ENCODE measurements at regions not wholly inside any gene's neighbourhood (a gene's known extent, or its start where the extent isn't known, plus 50 kb on each side); places are given as distances from the start of the nearest gene placed in this dataset.

DNA sequence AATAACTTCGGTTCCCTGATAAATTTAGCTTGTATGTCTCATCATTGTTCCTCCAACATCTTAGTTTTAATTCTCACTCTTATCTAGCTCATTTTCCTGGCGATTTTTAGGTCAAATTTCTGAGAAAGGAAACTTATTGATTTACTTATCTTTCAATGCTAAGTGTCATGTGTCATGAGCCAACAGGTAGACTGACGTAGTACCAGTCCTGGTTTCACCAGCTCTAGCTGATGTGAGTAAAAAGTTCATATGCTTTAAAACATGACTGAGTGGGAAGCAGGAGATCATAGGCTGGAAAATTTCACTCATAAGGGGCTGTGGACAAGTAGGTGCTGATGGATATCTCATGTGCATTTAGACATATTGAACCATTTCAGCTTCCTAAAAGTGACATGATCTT lies 441.7 kb upstream of the NR3C2 start:
- Histone ChIP-seq H3K36me3 (ENCODE audit: control insufficient read depth in 2 of 2, insufficient read depth in 2 of 2, low read length in 1 of 2) (no peaks in the 10 kb centered on the region), H3K9ac (ENCODE audit: control insufficient read depth, insufficient read depth, low read length) (no peak overlapping the region), H3K27ac (ENCODE audit: control insufficient read depth, insufficient read depth) (no peak overlapping the region), H3K4me1 (ENCODE audit: control insufficient read depth, insufficient read depth, low read length) (no peaks in the 10 kb centered on the region), H2AFZ (ENCODE audit: control insufficient read depth, low read depth, low read length) (no peak overlapping the region), H4K20me1 (ENCODE audit: control insufficient read depth, insufficient read depth) (no peaks in the 10 kb centered on the region), H3K4me2 (ENCODE audit: control insufficient read depth, insufficient read depth) (no peak overlapping the region), H3K4me3 (no peak overlapping the region), H3K9me3 (replicated peaks; ENCODE audit: control insufficient read depth, insufficient read depth, low read length) (no peaks in the 10 kb centered on the region), H3K27me3 (replicated peaks in 1 of 2; ENCODE audit: control insufficient read depth in 2 of 2, insufficient read depth in 2 of 2, low read length in 1 of 2) (no peaks in the 10 kb centered on the region), H3K79me2 (ENCODE audit: control insufficient read depth, insufficient read depth, low read length) (no peaks in the 10 kb centered on the region)
- CTCF ChIA-PET: no interaction called here
- FAIRE-seq (no peak), ATAC-seq (no peak), DNase-seq (ENCODE audit: low read depth, low spot score) (no peak)
- BruUV-seq (replicated peaks): no TSS peak
- POLR2A ChIA-PET: no interaction called here
- in situ Hi-C loops (cut with MboI): no loop called here
- intact Hi-C loops (cut with micrococcal nuclease; ENCODE audit: unreplicated experiment): no loop called here
- TF ChIP-seq, protein P1, sequence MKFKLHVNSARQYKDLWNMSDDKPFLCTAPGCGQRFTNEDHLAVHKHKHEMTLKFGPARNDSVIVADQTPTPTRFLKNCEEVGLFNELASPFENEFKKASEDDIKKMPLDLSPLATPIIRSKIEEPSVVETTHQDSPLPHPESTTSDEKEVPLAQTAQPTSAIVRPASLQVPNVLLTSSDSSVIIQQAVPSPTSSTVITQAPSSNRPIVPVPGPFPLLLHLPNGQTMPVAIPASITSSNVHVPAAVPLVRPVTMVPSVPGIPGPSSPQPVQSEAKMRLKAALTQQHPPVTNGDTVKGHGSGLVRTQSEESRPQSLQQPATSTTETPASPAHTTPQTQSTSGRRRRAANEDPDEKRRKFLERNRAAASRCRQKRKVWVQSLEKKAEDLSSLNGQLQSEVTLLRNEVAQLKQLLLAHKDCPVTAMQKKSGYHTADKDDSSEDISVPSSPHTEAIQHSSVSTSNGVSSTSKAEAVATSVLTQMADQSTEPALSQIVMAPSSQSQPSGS (IDR thresholded peaks at IDR 0.05; ENCODE audit: low read length): no peak
- no peak for TF ChIP-seq YBX1 (IDR thresholded peaks at IDR 0.05)
- no peak for TF ChIP-seq KDM1A (IDR thresholded peaks at IDR 0.05; ENCODE audit: borderline replicate concordance)
- no peak for TF ChIP-seq CHD2 (IDR thresholded peaks at IDR 0.05; ENCODE audit: borderline replicate concordance, low read depth, low read length)
- TF ChIP-seq SRF (IDR thresholded peaks at IDR 0.05; ENCODE audit: low read depth in 2 of 2, low read length in 2 of 2): no peak
- no peak for TF ChIP-seq TCF3 (IDR thresholded peaks at IDR 0.05; ENCODE audit: borderline replicate concordance, insufficient read depth, low read depth, low read length)
- TF ChIP-seq POLR2AphosphoS2 (IDR thresholded peaks at IDR 0.05; ENCODE audit: low read depth, low read length): no peak
- no peak for TF ChIP-seq IKZF2 (IDR thresholded peaks at IDR 0.05)
- TF ChIP-seq, protein P2, sequence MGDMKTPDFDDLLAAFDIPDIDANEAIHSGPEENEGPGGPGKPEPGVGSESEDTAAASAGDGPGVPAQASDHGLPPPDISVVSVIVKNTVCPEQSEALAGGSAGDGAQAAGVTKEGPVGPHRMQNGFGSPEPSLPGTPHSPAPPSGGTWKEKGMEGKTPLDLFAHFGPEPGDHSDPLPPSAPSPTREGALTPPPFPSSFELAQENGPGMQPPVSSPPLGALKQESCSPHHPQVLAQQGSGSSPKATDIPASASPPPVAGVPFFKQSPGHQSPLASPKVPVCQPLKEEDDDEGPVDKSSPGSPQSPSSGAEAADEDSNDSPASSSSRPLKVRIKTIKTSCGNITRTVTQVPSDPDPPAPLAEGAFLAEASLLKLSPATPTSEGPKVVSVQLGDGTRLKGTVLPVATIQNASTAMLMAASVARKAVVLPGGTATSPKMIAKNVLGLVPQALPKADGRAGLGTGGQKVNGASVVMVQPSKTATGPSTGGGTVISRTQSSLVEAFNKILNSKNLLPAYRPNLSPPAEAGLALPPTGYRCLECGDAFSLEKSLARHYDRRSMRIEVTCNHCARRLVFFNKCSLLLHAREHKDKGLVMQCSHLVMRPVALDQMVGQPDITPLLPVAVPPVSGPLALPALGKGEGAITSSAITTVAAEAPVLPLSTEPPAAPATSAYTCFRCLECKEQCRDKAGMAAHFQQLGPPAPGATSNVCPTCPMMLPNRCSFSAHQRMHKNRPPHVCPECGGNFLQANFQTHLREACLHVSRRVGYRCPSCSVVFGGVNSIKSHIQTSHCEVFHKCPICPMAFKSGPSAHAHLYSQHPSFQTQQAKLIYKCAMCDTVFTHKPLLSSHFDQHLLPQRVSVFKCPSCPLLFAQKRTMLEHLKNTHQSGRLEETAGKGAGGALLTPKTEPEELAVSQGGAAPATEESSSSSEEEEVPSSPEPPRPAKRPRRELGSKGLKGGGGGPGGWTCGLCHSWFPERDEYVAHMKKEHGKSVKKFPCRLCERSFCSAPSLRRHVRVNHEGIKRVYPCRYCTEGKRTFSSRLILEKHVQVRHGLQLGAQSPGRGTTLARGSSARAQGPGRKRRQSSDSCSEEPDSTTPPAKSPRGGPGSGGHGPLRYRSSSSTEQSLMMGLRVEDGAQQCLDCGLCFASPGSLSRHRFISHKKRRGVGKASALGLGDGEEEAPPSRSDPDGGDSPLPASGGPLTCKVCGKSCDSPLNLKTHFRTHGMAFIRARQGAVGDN (IDR thresholded peaks at IDR 0.05): no peak
- no peak for TF ChIP-seq SMAD1 (IDR thresholded peaks at IDR 0.05; ENCODE audit: low read depth, partially characterized antibody)
- TF ChIP-seq ZNF274 (IDR thresholded peaks at IDR 0.05; ENCODE audit: insufficient read depth, insufficient read length): no peak
- SMC1A ChIA-PET (ENCODE audit: uncharacterized antibody, unreplicated experiment): no interaction called here
- RAD21 ChIA-PET (ENCODE audit: unreplicated experiment): no interaction called here
- WGBS (ENCODE audit: insufficient coverage, insufficient replicate concordance, low lambda C conversion rate, missing lambda C conversion rate): 12% methylated on average over 3 of the region's 3 CpGs

All from GM12878 (cell line).